Keratinocyte (primary cell): ENCODE measurements at regions not wholly inside any gene's neighbourhood (a gene's known extent, or its start where the extent isn't known, plus 50 kb on each side); places are given as distances from the start of the nearest gene placed in this dataset.

Experiments
- EZH2 ChIP-seq: IDR thresholded peaks from one replicate; pipeline ENCODE4 v1.6.1; 2012; ENCODE audit warnings: inconsistent platforms, mild to moderate bottlenecking, low read length, moderate library complexity
- TF ChIP-seq, protein P1 (sequence below), 3 experiments: IDR thresholded peaks in 1 of 3; conservative IDR thresholded peaks in 1 of 3; optimal IDR thresholded peaks in 1 of 3; 2 replicates in 2 of 3; 3 replicates in 1 of 3; pipeline versions ENCODE3 to v1.5.1; 2011; ENCODE audit warnings: low read length in 3 of 3, mild to moderate bottlenecking in 3 of 3, moderate library complexity in 2 of 3, control low read depth in 1 of 3, inconsistent platforms in 1 of 3; ENCODE audit not compliant: insufficient read depth in 2 of 3; ENCODE audit errors: extremely low read depth in 1 of 3

GRCh38 chr18:54710074-54710899 lies 118.0 kb upstream of the RAB27B start:
- TF ChIP-seq, protein P1, sequence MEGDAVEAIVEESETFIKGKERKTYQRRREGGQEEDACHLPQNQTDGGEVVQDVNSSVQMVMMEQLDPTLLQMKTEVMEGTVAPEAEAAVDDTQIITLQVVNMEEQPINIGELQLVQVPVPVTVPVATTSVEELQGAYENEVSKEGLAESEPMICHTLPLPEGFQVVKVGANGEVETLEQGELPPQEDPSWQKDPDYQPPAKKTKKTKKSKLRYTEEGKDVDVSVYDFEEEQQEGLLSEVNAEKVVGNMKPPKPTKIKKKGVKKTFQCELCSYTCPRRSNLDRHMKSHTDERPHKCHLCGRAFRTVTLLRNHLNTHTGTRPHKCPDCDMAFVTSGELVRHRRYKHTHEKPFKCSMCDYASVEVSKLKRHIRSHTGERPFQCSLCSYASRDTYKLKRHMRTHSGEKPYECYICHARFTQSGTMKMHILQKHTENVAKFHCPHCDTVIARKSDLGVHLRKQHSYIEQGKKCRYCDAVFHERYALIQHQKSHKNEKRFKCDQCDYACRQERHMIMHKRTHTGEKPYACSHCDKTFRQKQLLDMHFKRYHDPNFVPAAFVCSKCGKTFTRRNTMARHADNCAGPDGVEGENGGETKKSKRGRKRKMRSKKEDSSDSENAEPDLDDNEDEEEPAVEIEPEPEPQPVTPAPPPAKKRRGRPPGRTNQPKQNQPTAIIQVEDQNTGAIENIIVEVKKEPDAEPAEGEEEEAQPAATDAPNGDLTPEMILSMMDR (optimal IDR thresholded peaks at IDR 0.05 in 1 of 3, IDR thresholded peaks at IDR 0.05 in 1 of 3, conservative IDR thresholded peaks at IDR 0.05 in 1 of 3; ENCODE audit: extremely low read depth in 1 of 3, insufficient read depth in 2 of 3, low read length in 3 of 3): no peak
- no peak for TF ChIP-seq EZH2
